Stimulated activated CD4-positive, alpha-beta T cell treated with anti-CD3 and anti-CD28 coated beads, Interleukin-1b, Interleukin-23, amount 100 ng/mL, for 4 hours (primary cell): ENCODE measurements at regions not wholly inside any gene's neighbourhood (a gene's known extent, or its start where the extent isn't known, plus 50 kb on each side); places are given as distances from the start of the nearest gene placed in this dataset.
"Not testable (repeated sequence)": the region's sequence is repeated elsewhere in the genome, so short reads cannot be mapped to it uniquely, and the experiment has no call there.

Source experiments
- DNase-seq, 2 donors: peaks; one replicate each; pipeline ENCODE4 v3.0.0-alpha.2; 2020; ENCODE audit warnings: low read depth in 2 of 2

- no peak for DNase-seq
Observed at GRCh38 chr9:99479929-99480328, 257.8 kb downstream of the SEC61B start.

GRCh38 chr9:99485459-99485858, 263.4 kb downstream of the SEC61B start:
- DNase-seq: no peak

GRCh38 chr9:99486684-99487083, 264.6 kb downstream of the SEC61B start:
- no peak for DNase-seq

- no peak for DNase-seq
Observed at GRCh38 chr9:99488131-99489059, 266.3 kb downstream of the SEC61B start.

GRCh38 chr9:99489060-99489413, 267.0 kb downstream of the SEC61B start:
- no peak for DNase-seq

GRCh38 chr9:99490729-99491128, 268.6 kb downstream of the SEC61B start:
- no peak for DNase-seq

GRCh38 chr9:99491408-99492158, 269.5 kb downstream of the SEC61B start:
- DNase-seq: no peak

- DNase-seq: no peak
Observed at GRCh38 chr9:99497641-99498040, 275.6 kb downstream of the SEC61B start.

GRCh38 chr9:99498979-99499378, 276.9 kb downstream of the SEC61B start:
- DNase-seq: not testable (repeated sequence)

- no peak for DNase-seq
Observed at GRCh38 chr9:99505936-99506335, 283.9 kb downstream of the SEC61B start.

GRCh38 chr9:99506747-99507348, 284.8 kb downstream of the SEC61B start:
- no peak for DNase-seq

GRCh38 chr9:99509065-99509745, 287.1 kb downstream of the SEC61B start:
- no peak for DNase-seq

- no peak for DNase-seq
Observed at GRCh38 chr9:99509900-99510535, 287.9 kb downstream of the SEC61B start.

GRCh38 chr9:99511723-99512122, 289.6 kb downstream of the SEC61B start:
- no peak for DNase-seq

- DNase-seq: no peak
Observed at GRCh38 chr9:99513441-99514112, 291.5 kb downstream of the SEC61B start.

GRCh38 chr9:99515093-99515492, 293.0 kb downstream of the SEC61B start:
- no peak for DNase-seq

GRCh38 chr9:99515895-99516656, 294.0 kb downstream of the SEC61B start:
- no peak for DNase-seq

- DNase-seq: no peak
Observed at GRCh38 chr9:99516657-99517049, 294.6 kb downstream of the SEC61B start.

- no peak for DNase-seq
Observed at GRCh38 chr9:99523838-99524237, 297.8 kb upstream of the NR4A3 start.

- no peak for DNase-seq
Observed at GRCh38 chr9:99531313-99531712, 290.4 kb upstream of the NR4A3 start.
